Gastroesophageal sphincter (tissue), 3 donors: ENCODE measurements at regions not wholly inside any gene's neighbourhood (a gene's known extent, or its start where the extent isn't known, plus 50 kb on each side); places are given as distances from the start of the nearest gene placed in this dataset.

Source experiments
- POLR2AphosphoS5 ChIP-seq: sonication (generic); formaldehyde crosslinking; IDR thresholded peaks from one replicate; pipeline ENCODE4 v1.6.1; 2017; ENCODE audit warnings: antibody characterized with exemption
- TF ChIP-seq, protein P1 (sequence below), 4 experiments: fragments of 200-600 bp in 2 of 4; fragments of 450-650 bp in 2 of 4; sonication (generic) in 1 of 4; IDR thresholded peaks; one replicate each; pipeline ENCODE4 v1.5.1; 2017 to 2019; ENCODE audit warnings: antibody characterized with exemption in 4 of 4, mild to moderate bottlenecking in 2 of 4, moderate library complexity in 2 of 4

DNA sequence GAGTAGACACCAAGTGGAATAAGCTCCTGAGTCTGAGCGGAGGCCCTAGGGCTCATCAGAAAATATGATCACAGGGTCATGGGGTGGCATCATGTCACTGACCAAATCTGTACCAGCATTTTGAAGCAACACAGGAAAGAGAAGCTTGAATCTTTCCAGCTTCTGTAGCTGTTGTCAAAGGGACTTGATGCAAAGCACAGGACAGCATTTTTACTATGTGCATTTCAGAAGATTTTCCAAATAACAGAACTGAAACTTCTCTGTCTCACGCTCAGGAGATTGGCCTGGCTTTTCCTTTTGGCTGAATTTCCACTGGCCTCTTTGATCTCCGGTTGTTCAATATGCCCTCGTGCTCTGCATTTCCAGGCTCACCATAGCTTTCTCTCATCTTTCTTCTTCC, 127.2 kb upstream of the ATP1B1 start:
- no peak for TF ChIP-seq POLR2AphosphoS5
- TF ChIP-seq, protein P1, sequence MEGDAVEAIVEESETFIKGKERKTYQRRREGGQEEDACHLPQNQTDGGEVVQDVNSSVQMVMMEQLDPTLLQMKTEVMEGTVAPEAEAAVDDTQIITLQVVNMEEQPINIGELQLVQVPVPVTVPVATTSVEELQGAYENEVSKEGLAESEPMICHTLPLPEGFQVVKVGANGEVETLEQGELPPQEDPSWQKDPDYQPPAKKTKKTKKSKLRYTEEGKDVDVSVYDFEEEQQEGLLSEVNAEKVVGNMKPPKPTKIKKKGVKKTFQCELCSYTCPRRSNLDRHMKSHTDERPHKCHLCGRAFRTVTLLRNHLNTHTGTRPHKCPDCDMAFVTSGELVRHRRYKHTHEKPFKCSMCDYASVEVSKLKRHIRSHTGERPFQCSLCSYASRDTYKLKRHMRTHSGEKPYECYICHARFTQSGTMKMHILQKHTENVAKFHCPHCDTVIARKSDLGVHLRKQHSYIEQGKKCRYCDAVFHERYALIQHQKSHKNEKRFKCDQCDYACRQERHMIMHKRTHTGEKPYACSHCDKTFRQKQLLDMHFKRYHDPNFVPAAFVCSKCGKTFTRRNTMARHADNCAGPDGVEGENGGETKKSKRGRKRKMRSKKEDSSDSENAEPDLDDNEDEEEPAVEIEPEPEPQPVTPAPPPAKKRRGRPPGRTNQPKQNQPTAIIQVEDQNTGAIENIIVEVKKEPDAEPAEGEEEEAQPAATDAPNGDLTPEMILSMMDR (IDR thresholded peaks at IDR 0.05), result no peak
